Activated CD8-positive, alpha-beta T cell treated with anti-CD3 and anti-CD28 coated beads for 36 hours (primary cell): ENCODE measurements at regions not wholly inside any gene's neighbourhood (a gene's known extent, or its start where the extent isn't known, plus 50 kb on each side); places are given as distances from the start of the nearest gene placed in this dataset.

ENCODE experiments used
- ATAC-seq: fragments of 200-7000 bp; cut with Tn5 transposase; one replicate; pipeline ENCODE4 v1.10.0; 2021; ENCODE audit warnings: mild to moderate bottlenecking, moderate library complexity
- CTCF ChIA-PET: fragments of 350-600 bp; sonication (Branson Sonifier 250); formaldehyde crosslinking; loops from one replicate; lab custom pipeline; 2021; ENCODE audit warnings: antibody characterized with exemption; lab: Charles Lee
- POLR2A ChIA-PET: fragments of 350-600 bp; sonication (Branson Sonifier 250); formaldehyde crosslinking; loops from one replicate; lab custom pipeline; 2021; ENCODE audit warnings: antibody characterized with exemption; lab: Charles Lee
- DNase-seq: peaks from one replicate; pipeline ENCODE4 v3.0.0-alpha.2; 2020
- H3K27ac Mint-ChIP-seq: one replicate; pipeline ENCODE4 v1.8.0; 2021; ENCODE audit warnings: mild to moderate bottlenecking, mixed read lengths
- H3K27me3 Mint-ChIP-seq: one replicate; pipeline ENCODE4 v1.8.0; 2021; ENCODE audit warnings: mixed read lengths
- H3K36me3 Mint-ChIP-seq: one replicate; pipeline ENCODE4 v1.8.0; 2021; ENCODE audit warnings: low read depth, mixed read lengths
- H3K4me1 Mint-ChIP-seq: one replicate; pipeline ENCODE4 v1.8.0; 2021; ENCODE audit warnings: low read depth, mixed read lengths
- H3K4me3 Mint-ChIP-seq: one replicate; pipeline ENCODE4 v1.8.0; 2021; ENCODE audit warnings: mild to moderate bottlenecking, moderate library complexity, mixed read lengths
- H3K9me3 Mint-ChIP-seq: one replicate; pipeline ENCODE4 v1.8.0; 2021; ENCODE audit warnings: mixed read lengths
- CTCF ChIP-seq: fragments of 200-600 bp; IDR thresholded peaks from one replicate; pipeline ENCODE4 v1.8.0; 2022; ENCODE audit warnings: antibody characterized with exemption, mild to moderate bottlenecking
- intact Hi-C: fragments of 100-400 bp; cut with micrococcal nuclease; formaldehyde crosslinking; loops from one replicate; pipeline ENCODE4 v1.10.0; 2022

- intact Hi-C loops: no loop called here
- CTCF ChIA-PET: no interaction called here
- no peaks in the 10 kb centered on the region for H3K9me3 Mint-ChIP-seq
- H3K4me1 Mint-ChIP-seq: no peaks in the 10 kb centered on the region
- no peak for TF ChIP-seq CTCF
- ATAC-seq: no peak
- DNase-seq: no peak
- H3K27me3 Mint-ChIP-seq: peaks cover 5% of the 10 kb centered on the region
- no peaks in the 10 kb centered on the region for H3K36me3 Mint-ChIP-seq
- POLR2A ChIA-PET: no interaction called here
- no peak overlapping the region for H3K4me3 Mint-ChIP-seq
- no peak overlapping the region for H3K27ac Mint-ChIP-seq
Observed at GRCh38 chr2:196383799-196384198, 212.4 kb upstream of the STK17B start.

GRCh38 chr2:196384729-196385128, 213.4 kb upstream of the STK17B start:
- intact Hi-C loops: no loop called here
- ChIA-PET CTCF (interaction anchor here (1.5 kb wide), 1 partner anchor 19 kb away, joined by 3 read pairs; no protein-coding TSS in a partner anchor), POLR2A (no interaction called here)
- H3K9me3 Mint-ChIP-seq: no peaks in the 10 kb centered on the region
- no peak overlapping the region for H3K27ac Mint-ChIP-seq
- ATAC-seq (no peak), DNase-seq (no peak)
- no peaks in the 10 kb centered on the region for H3K36me3 Mint-ChIP-seq
- H3K27me3 Mint-ChIP-seq: peaks cover 2% of the 10 kb centered on the region
- TF ChIP-seq CTCF: no peak
- no peak overlapping the region for H3K4me3 Mint-ChIP-seq
- H3K4me1 Mint-ChIP-seq: peaks cover 2% of the 10 kb centered on the region

GRCh38 chr2:196389670-196390069, 218.3 kb upstream of the STK17B start:
- DNase-seq (peak; percentile 57), ATAC-seq (peak; percentile 92)
- ChIA-PET POLR2A (no interaction called here), CTCF (interaction anchor here (1.2 kb wide), 1 partner anchor 9 kb away, joined by 3 read pairs; no protein-coding TSS in a partner anchor)
- intact Hi-C loops: no loop called here
- no peaks in the 10 kb centered on the region for H3K36me3 Mint-ChIP-seq
- H3K27me3 Mint-ChIP-seq: peaks cover 1% of the 10 kb centered on the region
- H3K4me1 Mint-ChIP-seq: peaks cover 2% of the 10 kb centered on the region
- TF ChIP-seq CTCF: no peak
- no peak overlapping the region for H3K27ac Mint-ChIP-seq
- H3K4me3 Mint-ChIP-seq: no peak overlapping the region
- no peaks in the 10 kb centered on the region for H3K9me3 Mint-ChIP-seq

- Mint-ChIP-seq H3K4me1 (peaks cover 2% of the 10 kb centered on the region), H3K27ac (no peak overlapping the region), H3K36me3 (no peaks in the 10 kb centered on the region), H3K27me3 (peaks cover 1% of the 10 kb centered on the region), H3K4me3 (no peak overlapping the region), H3K9me3 (no peaks in the 10 kb centered on the region)
- ATAC-seq (no peak), DNase-seq (no peak)
- POLR2A ChIA-PET: interaction anchor here (0.8 kb wide), 1 partner anchor 9 kb away, joined by 5 read pairs; no protein-coding TSS in a partner anchor
- TF ChIP-seq CTCF: no peak
- CTCF ChIA-PET: interaction anchor here (0.9 to 1.2 kb wide), 3 partner anchors 9 to 93 kb away, joined by 3 read pairs; no protein-coding TSS in a partner anchor
- intact Hi-C loops: no loop called here
Observed at GRCh38 chr2:196390243-196391148, 219.1 kb upstream of the STK17B start.

- peaks cover 2% of the 10 kb centered on the region for H3K4me1 Mint-ChIP-seq
- no peak overlapping the region for H3K27ac Mint-ChIP-seq
- POLR2A ChIA-PET: interaction anchor here (0.8 kb wide), 1 partner anchor 9 kb away, joined by 5 read pairs; no protein-coding TSS in a partner anchor
- no peaks in the 10 kb centered on the region for H3K36me3 Mint-ChIP-seq
- no peaks in the 10 kb centered on the region for H3K9me3 Mint-ChIP-seq
- CTCF ChIA-PET: interaction anchor here (0.9 to 1.2 kb wide), 2 partner anchors 42 to 93 kb away, joined by 3 read pairs; no protein-coding TSS in a partner anchor
- TF ChIP-seq CTCF: no peak
- H3K4me3 Mint-ChIP-seq: no peak overlapping the region
- no peak for ATAC-seq
- peaks cover 1% of the 10 kb centered on the region for H3K27me3 Mint-ChIP-seq
- no peak for DNase-seq
- intact Hi-C loops: no loop called here
Observed at GRCh38 chr2:196391149-196391479, 219.7 kb upstream of the STK17B start.
